Fibroblast of lung (primary cell): ENCODE measurements at regions not wholly inside any gene's neighbourhood (a gene's known extent, or its start where the extent isn't known, plus 50 kb on each side); places are given as distances from the start of the nearest gene placed in this dataset.

Source experiments
- CTCF ChIP-seq, 2 donors: IDR thresholded peaks in 1 of 2; conservative IDR thresholded peaks in 1 of 2; 1 replicate in 1 of 2; 2 replicates in 1 of 2; pipeline ENCODE4 v1.5.1; 2011 to 2012; ENCODE audit warnings: low read length in 2 of 2, control low read depth in 1 of 2, inconsistent platforms in 1 of 2, low read depth in 1 of 2, mild to moderate bottlenecking in 1 of 2
- EZH2 ChIP-seq: IDR thresholded peaks from 2 replicates; pipeline ENCODE4 v1.5.1; 2012; ENCODE audit warnings: low read length, control low read depth, mild to moderate bottlenecking; ENCODE audit errors: missing control alignments

DNA sequence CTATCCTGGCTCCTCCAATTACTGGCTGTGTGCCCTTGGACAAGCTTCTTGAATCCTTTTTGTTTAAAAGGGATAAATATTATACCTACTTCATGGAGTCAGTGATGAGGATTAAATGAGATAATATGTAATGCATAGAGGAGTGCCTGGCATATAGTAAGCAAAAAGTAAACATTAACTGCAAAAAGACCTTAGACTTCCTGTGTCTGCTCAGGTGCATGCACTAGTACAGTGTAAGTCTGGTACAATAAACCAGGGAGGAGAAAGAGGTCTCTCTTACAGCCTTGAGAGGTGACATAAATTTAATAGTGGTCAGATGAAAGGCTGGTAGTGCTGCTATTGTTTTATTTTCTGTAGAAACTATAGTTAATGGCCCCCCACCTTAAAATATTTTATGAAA lies 305.2 kb upstream of the MIS18BP1 start:
- TF ChIP-seq EZH2 = no peak
- no peak for TF ChIP-seq CTCF (conservative IDR thresholded peaks at IDR 0.05 in 1 of 2, IDR thresholded peaks at IDR 0.05 in 1 of 2; ENCODE audit: low read depth in 1 of 2, low read length in 2 of 2)
